Stimulated activated naive B cell treated with anti-CD40 and anti-IgM and Interleukin-4, amounts not matched to agents 10 μg/mL and 1 μg/mL and 100 μg/mL, for 72 hours (primary cell): ENCODE measurements at regions not wholly inside any gene's neighbourhood (a gene's known extent, or its start where the extent isn't known, plus 50 kb on each side); places are given as distances from the start of the nearest gene placed in this dataset.

Experiments used
- ATAC-seq, 2 donors: fragments of 150-1000 bp; cut with Tn5 transposase; replicated peaks; 2 replicates each; pipeline ENCODE4 v1.10.0; 2021; ENCODE audit warnings: moderate library complexity in 1 of 2
- DNase-seq: peaks from one replicate; pipeline ENCODE4 v3.0.0; 2021
- H3K27ac Mint-ChIP-seq: one replicate; pipeline ENCODE4 v1.8.0; 2022; ENCODE audit warnings: mild to moderate bottlenecking, mixed read lengths
- H3K27me3 Mint-ChIP-seq, 2 donors: one replicate each; pipeline ENCODE4 v1.8.0; 2022; ENCODE audit warnings: mixed read lengths in 2 of 2
- H3K36me3 Mint-ChIP-seq, 2 donors: one replicate each; pipeline ENCODE4 v1.8.0; 2022; ENCODE audit warnings: mixed read lengths in 2 of 2, mild to moderate bottlenecking in 1 of 2
- H3K4me1 Mint-ChIP-seq, 2 donors: one replicate each; pipeline ENCODE4 v1.8.0; 2022; ENCODE audit warnings: mixed read lengths in 2 of 2, mild to moderate bottlenecking in 1 of 2
- H3K4me3 Mint-ChIP-seq, 2 donors: one replicate each; pipeline ENCODE4 v1.8.0; 2022; ENCODE audit warnings: mild to moderate bottlenecking in 2 of 2, mixed read lengths in 2 of 2, moderate library complexity in 1 of 2
- H3K9me3 Mint-ChIP-seq, 2 donors: one replicate each; pipeline ENCODE4 v1.8.0; 2022; ENCODE audit warnings: mixed read lengths in 2 of 2, mild to moderate bottlenecking in 1 of 2

DNA sequence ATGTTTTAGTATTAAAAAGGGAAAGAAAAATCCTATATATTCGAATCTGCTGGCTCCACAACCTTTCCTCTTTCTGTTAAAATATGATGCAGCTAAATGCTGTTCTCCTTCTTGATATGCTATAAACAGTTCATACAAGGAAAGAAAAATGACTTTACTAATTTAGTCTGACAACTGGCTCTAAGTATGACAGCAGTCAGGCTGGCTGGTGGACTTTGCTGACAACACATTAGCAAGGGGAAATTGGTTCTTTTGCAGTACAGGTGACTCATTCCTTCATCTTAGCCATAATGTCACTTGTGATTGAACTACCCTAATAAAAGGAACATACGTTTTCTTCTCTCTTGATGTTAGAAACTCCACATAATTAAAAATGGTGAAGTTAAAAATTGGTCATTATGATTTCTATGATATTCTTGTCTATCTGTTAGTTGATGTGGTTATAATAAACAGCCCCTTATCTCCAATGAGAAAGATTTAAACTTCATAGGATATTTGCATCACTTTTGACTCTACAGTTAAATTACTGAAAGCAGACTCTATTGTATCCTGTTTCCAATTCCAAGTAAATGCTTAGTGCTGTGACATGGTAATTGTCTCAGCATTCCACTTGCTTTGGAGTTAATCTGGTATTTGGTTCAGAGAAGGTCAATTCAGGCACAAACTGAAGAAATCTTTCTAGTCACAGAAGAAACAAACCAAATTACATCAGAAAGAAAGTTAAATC is 315.3 kb upstream of the GULP1 start:
- ATAC-seq = peak in 1 of 2 donors; percentile 31
- Mint-ChIP-seq H3K27ac (no peak overlapping the region), H3K4me3 (no peak overlapping the region), H3K27me3 (no peaks in the 10 kb centered on the region), H3K36me3 (no peaks in the 10 kb centered on the region), H3K4me1 (no peaks in the 10 kb centered on the region), H3K9me3 (no peaks in the 10 kb centered on the region)
- DNase-seq = no peak

DNA sequence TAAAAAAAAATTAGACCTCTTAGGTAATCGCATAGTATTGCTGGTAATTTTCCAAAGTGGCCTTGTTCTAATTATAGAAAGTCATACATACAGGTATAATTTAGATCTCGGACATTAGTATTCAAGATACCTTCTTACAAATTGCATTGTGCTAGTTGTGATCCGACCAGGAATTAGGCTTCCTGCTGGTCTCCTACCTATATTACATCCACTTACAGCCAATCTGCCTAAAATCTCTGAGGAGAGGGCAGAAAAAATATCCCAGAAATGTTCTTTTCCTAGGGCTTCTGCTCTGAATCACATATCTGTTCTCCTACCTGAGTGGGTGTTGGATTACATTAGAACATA is 314.7 kb upstream of the GULP1 start:
- Mint-ChIP-seq H3K9me3 (no peaks in the 10 kb centered on the region), H3K27ac (no peak overlapping the region), H3K4me3 (no peak overlapping the region), H3K36me3 (no peaks in the 10 kb centered on the region), H3K4me1 (no peaks in the 10 kb centered on the region), H3K27me3 (no peaks in the 10 kb centered on the region)
- no peak for DNase-seq
- no peak for ATAC-seq

DNA sequence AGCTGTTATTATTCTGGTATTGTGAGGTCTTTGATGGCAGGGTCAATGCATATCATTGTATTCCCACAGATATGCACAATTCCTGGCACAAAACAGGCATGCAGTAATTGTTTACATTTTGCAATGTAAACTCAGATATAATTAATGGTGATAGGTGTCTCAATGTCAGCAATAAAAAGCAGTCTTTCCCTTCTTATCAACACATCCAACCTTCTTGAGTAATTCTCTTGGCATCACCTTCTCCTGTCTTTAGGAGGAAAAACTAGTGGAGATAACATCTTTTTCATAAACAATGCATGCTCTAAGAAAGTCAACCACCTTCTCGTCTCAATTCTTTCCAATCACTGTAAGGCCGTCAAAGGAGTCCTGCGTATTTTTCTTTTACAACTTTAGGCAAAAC is 313.3 kb upstream of the GULP1 start:
- Mint-ChIP-seq H3K9me3 (no peaks in the 10 kb centered on the region), H3K4me1 (peaks cover 2% of the 10 kb centered on the region in 2 donors), H3K36me3 (no peaks in the 10 kb centered on the region), H3K4me3 (no peak overlapping the region), H3K27me3 (no peaks in the 10 kb centered on the region), H3K27ac (no peak overlapping the region)
- ATAC-seq (no peak), DNase-seq (no peak)

DNA sequence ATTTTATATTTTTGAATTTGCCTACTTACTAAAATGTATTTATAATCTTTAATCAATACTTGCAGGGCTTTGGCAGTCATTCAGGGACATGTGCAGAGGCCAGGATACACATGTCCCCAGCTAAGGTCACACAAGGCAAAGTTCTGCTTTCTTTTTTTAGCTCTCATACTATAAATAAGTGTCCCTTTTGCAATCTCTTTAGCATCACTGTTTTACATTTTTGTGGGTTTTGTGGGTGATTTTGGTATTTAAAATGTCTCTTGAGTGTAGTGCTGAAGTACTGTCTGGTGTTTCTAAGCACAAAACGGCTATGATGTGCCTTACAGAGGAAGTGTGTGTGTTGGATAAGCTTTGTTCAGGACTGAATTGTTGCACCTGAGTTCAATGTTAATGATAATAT is 309.0 kb upstream of the GULP1 start:
- Mint-ChIP-seq H3K9me3 (no peaks in the 10 kb centered on the region), H3K27me3 (no peaks in the 10 kb centered on the region), H3K27ac (no peak overlapping the region), H3K4me1 (peaks cover 4 to 13% of the 10 kb centered on the region in 2 donors), H3K4me3 (no peak overlapping the region), H3K36me3 (no peaks in the 10 kb centered on the region)
- ATAC-seq (peak; percentile 96 to 97), DNase-seq (no peak)

GRCh38 chr2:187985195-187985594 is 306.5 kb upstream of the GULP1 start:
- H3K4me3 Mint-ChIP-seq = no peak overlapping the region
- H3K9me3 Mint-ChIP-seq = peaks cover 0 to 4% of the 10 kb centered on the region in 2 donors
- H3K4me1 Mint-ChIP-seq = peaks cover 7 to 35% of the 10 kb centered on the region in 2 donors
- no peaks in the 10 kb centered on the region for H3K36me3 Mint-ChIP-seq
- no peak for ATAC-seq
- no peak for DNase-seq
- no peaks in the 10 kb centered on the region for H3K27me3 Mint-ChIP-seq
- H3K27ac Mint-ChIP-seq = no peak overlapping the region

DNA sequence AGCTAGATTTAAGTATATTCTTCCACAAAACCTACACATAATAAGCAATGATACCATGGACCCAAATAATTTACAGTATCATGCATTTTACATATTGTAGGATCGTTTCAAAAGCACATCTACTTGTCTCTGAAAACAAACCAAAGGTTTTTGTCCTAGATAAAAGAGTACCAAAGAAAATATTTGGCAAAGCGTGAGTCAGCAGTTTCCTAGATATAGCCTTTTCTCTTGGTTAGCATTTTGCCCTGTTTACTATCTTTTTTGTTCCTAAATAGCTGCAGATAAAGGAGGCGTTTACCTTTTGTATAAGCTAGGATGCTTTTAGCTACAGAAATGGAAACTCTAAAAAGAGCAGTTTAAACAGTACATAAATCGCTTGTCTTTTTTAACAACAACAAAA is 305.8 kb upstream of the GULP1 start:
- Mint-ChIP-seq H3K4me1 (peaks cover 8 to 38% of the 10 kb centered on the region in 2 donors), H3K36me3 (no peaks in the 10 kb centered on the region), H3K27me3 (no peaks in the 10 kb centered on the region), H3K9me3 (peaks cover 0 to 4% of the 10 kb centered on the region in 2 donors), H3K4me3 (no peak overlapping the region), H3K27ac (no peak overlapping the region)
- ATAC-seq = no peak
- DNase-seq = no peak

DNA sequence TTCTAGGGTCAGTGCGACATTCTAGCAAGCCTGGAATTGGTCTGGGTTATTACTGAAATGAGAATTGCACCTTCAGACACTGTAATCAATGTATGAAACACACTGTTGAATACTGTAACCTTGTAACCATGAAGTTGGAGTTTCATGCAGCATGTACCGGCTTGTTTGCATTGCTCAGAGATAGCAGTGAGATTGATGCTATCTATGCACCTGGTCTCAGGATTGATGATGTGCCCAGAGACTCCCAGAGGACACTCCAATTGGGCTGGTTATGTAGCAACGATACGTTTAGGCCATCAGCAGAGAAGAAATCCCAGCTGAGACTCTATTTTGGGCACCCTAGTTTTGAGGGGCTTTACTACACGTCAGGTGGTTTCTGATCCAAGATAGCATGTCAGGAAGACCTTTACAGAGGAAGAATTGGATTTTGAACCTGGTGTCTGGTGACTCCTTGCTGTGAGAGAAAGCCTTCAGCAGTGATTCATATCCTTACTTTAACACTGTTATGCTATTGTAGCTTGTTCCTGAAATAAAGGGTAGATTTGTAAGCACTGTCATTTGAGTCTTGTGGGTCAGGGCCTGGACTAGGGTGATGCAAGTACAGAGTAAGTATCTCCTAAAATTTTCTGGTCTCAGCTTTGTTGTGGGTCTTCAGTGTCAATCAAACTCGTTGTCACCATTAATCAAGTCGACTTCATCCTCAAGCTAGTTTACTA is 305.1 kb upstream of the GULP1 start:
- H3K9me3 Mint-ChIP-seq = peaks cover 0 to 4% of the 10 kb centered on the region in 2 donors
- ATAC-seq (peak; percentile 39 to 43), DNase-seq (no peak)
- no peak overlapping the region for H3K27ac Mint-ChIP-seq
- no peaks in the 10 kb centered on the region for H3K36me3 Mint-ChIP-seq
- peaks cover 8 to 44% of the 10 kb centered on the region in 2 donors for H3K4me1 Mint-ChIP-seq
- no peaks in the 10 kb centered on the region for H3K27me3 Mint-ChIP-seq
- no peak overlapping the region for H3K4me3 Mint-ChIP-seq

GRCh38 chr2:187988348-187988747 is 303.3 kb upstream of the GULP1 start:
- H3K9me3 Mint-ChIP-seq = peaks cover 0 to 4% of the 10 kb centered on the region in 2 donors
- ATAC-seq = no peak
- H3K27ac Mint-ChIP-seq = no peak overlapping the region
- DNase-seq = no peak
- H3K27me3 Mint-ChIP-seq = no peaks in the 10 kb centered on the region
- H3K4me1 Mint-ChIP-seq = peaks cover 7 to 52% of the 10 kb centered on the region in 2 donors
- peak overlapping the region in 1 of 2 donors; percentile 59 for H3K4me3 Mint-ChIP-seq
- no peaks in the 10 kb centered on the region for H3K36me3 Mint-ChIP-seq

- Mint-ChIP-seq H3K4me3 (peak overlapping the region in 1 of 2 donors; percentile 12), H3K36me3 (no peaks in the 10 kb centered on the region), H3K9me3 (peaks cover 0 to 4% of the 10 kb centered on the region in 2 donors), H3K4me1 (peaks cover 4 to 58% of the 10 kb centered on the region in 2 donors), H3K27ac (peak overlapping the region; percentile 44), H3K27me3 (no peaks in the 10 kb centered on the region)
- peak; percentile 63 for ATAC-seq
- no peak for DNase-seq
These were observed 301.6 kb upstream of the GULP1 start for GRCh38 chr2:187989925-187990623.

- no peak overlapping the region for H3K27ac Mint-ChIP-seq
- ATAC-seq (no peak), DNase-seq (no peak)
- H3K4me1 Mint-ChIP-seq = peaks cover 4 to 58% of the 10 kb centered on the region in 2 donors
- H3K9me3 Mint-ChIP-seq = peaks cover 0 to 4% of the 10 kb centered on the region in 2 donors
- no peaks in the 10 kb centered on the region for H3K27me3 Mint-ChIP-seq
- no peaks in the 10 kb centered on the region for H3K36me3 Mint-ChIP-seq
- H3K4me3 Mint-ChIP-seq = no peak overlapping the region
These were observed 300.3 kb upstream of the GULP1 start for GRCh38 chr2:187991389-187991788.

GRCh38 chr2:187994464-187995331 is 297.0 kb upstream of the GULP1 start:
- peaks cover 4 to 34% of the 10 kb centered on the region in 2 donors for H3K4me1 Mint-ChIP-seq
- DNase-seq (no peak), ATAC-seq (peak; percentile 59 to 71)
- H3K9me3 Mint-ChIP-seq = peaks cover 0 to 1% of the 10 kb centered on the region in 2 donors
- H3K4me3 Mint-ChIP-seq = no peak overlapping the region
- peaks cover 0 to 6% of the 10 kb centered on the region in 2 donors for H3K27me3 Mint-ChIP-seq
- H3K36me3 Mint-ChIP-seq = no peaks in the 10 kb centered on the region
- no peak overlapping the region for H3K27ac Mint-ChIP-seq

DNA sequence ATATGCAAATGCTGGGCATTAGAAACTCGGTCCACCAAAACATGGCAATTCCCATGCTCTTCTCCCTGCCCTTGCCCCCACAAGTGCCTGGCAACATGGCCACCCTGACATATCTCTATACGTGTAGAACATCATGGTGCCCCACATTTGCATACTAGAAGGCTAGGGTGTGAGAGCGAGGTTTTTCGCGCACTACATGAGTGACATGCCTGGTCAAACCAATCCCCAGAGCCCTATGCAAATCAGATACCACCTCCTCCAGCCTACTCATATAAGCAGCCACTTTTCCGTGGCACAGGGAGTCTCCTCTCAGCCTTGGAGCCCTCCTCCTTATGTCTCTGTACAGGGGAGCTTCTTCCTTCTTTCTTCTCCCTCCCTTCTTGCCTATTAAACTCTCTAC is 296.1 kb upstream of the GULP1 start:
- no peak for ATAC-seq

DNA sequence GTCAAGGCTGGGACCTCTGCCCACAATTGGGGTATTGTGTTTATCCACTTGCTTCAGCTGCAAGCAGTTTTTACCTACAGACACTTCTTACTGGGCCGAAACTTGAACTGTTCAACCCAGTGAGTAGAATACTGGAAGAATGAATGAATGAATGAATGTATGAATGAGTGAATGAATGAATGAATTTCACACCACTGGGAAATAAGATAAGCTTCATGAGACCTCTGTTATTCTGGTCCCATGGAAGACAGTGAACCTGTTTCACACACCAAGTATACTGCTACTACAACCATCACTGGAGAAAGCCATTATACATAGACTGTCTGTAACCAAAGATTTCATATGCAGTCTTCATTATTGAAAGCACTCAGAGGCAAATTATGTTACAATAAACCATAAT is 295.0 kb upstream of the GULP1 start:
- no peaks in the 10 kb centered on the region for H3K36me3 Mint-ChIP-seq
- peaks cover 0 to 20% of the 10 kb centered on the region in 2 donors for H3K4me1 Mint-ChIP-seq
- H3K27ac Mint-ChIP-seq = no peak overlapping the region
- DNase-seq (no peak), ATAC-seq (no peak)
- peaks cover 0 to 1% of the 10 kb centered on the region in 2 donors for H3K9me3 Mint-ChIP-seq
- H3K27me3 Mint-ChIP-seq = peaks cover 0 to 6% of the 10 kb centered on the region in 2 donors
- H3K4me3 Mint-ChIP-seq = no peak overlapping the region

More for the DNA sequence above, 296.1 kb upstream of the GULP1 start:
- Mint-ChIP-seq H3K9me3 (peaks cover 0 to 1% of the 10 kb centered on the region in 2 donors), H3K27ac (no peak overlapping the region), H3K36me3 (no peaks in the 10 kb centered on the region), H3K27me3 (peaks cover 0 to 6% of the 10 kb centered on the region in 2 donors), H3K4me3 (no peak overlapping the region), H3K4me1 (peaks cover 0 to 26% of the 10 kb centered on the region in 2 donors)
- no peak for DNase-seq

DNA sequence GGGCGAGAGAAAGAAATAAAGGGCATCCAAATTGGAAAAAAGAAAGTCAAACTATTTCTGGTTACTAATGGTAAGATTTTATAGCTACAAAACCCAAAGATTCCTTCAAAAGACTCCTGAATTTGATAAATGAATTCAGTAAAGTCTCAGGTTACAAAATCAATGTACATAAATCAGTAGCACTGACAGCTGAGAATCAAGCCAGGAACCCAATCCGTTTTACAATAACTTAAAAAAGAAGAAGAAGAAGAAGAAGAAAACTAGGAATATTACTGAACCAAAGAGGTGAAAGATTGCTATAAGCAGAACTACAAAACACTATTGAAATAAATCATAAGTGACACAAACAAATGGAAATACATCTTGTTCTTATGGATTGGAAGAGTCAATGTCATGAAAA is 291.5 kb upstream of the GULP1 start:
- peaks cover 0 to 1% of the 10 kb centered on the region in 2 donors for H3K9me3 Mint-ChIP-seq
- H3K36me3 Mint-ChIP-seq = no peaks in the 10 kb centered on the region
- peaks cover 0 to 6% of the 10 kb centered on the region in 2 donors for H3K27me3 Mint-ChIP-seq
- no peaks in the 10 kb centered on the region for H3K4me1 Mint-ChIP-seq
- no peak overlapping the region for H3K27ac Mint-ChIP-seq
- no peak overlapping the region for H3K4me3 Mint-ChIP-seq
- DNase-seq (no peak), ATAC-seq (no peak)
